Activated CD4-positive, alpha-beta memory T cell treated with anti-CD3 and anti-CD28 coated beads for 36 hours (primary cell): ENCODE measurements at regions not wholly inside any gene's neighbourhood (a gene's known extent, or its start where the extent isn't known, plus 50 kb on each side); places are given as distances from the start of the nearest gene placed in this dataset.
"Not testable (repeated sequence)": the region's sequence is repeated elsewhere in the genome, so short reads cannot be mapped to it uniquely, and the experiment has no call there.

Experiments used
- CTCF ChIA-PET: fragments of 350-600 bp; sonication (Branson Sonifier 250); formaldehyde crosslinking; loops from one replicate; lab custom pipeline; 2021; ENCODE audit warnings: antibody characterized with exemption, inconsistent platforms; lab: Charles Lee
- POLR2A ChIA-PET: fragments of 350-600 bp; sonication (Branson Sonifier 250); formaldehyde crosslinking; loops from one replicate; lab custom pipeline; 2021; ENCODE audit warnings: antibody characterized with exemption; lab: Charles Lee
- DNase-seq: peaks from one replicate; pipeline ENCODE4 v3.0.0-alpha.2; 2020
- H3K27ac Mint-ChIP-seq: one replicate; pipeline ENCODE4 v1.8.0; 2021; ENCODE audit warnings: mixed read lengths
- H3K27me3 Mint-ChIP-seq: one replicate; pipeline ENCODE4 v1.8.0; 2021; ENCODE audit warnings: mixed read lengths
- H3K36me3 Mint-ChIP-seq: one replicate; pipeline ENCODE4 v1.8.0; 2021; ENCODE audit warnings: mixed read lengths
- H3K4me1 Mint-ChIP-seq: one replicate; pipeline ENCODE4 v1.8.0; 2021; ENCODE audit warnings: low read depth, mixed read lengths
- H3K4me3 Mint-ChIP-seq: one replicate; pipeline ENCODE4 v1.8.0; 2021; ENCODE audit warnings: mild to moderate bottlenecking, mixed read lengths
- H3K9me3 Mint-ChIP-seq: one replicate; pipeline ENCODE4 v1.8.0; 2021; ENCODE audit warnings: mixed read lengths
- intact Hi-C: fragments of 100-400 bp; cut with micrococcal nuclease; formaldehyde crosslinking; loops from one replicate; pipeline ENCODE4 v1.15.1; 2023

DNA sequence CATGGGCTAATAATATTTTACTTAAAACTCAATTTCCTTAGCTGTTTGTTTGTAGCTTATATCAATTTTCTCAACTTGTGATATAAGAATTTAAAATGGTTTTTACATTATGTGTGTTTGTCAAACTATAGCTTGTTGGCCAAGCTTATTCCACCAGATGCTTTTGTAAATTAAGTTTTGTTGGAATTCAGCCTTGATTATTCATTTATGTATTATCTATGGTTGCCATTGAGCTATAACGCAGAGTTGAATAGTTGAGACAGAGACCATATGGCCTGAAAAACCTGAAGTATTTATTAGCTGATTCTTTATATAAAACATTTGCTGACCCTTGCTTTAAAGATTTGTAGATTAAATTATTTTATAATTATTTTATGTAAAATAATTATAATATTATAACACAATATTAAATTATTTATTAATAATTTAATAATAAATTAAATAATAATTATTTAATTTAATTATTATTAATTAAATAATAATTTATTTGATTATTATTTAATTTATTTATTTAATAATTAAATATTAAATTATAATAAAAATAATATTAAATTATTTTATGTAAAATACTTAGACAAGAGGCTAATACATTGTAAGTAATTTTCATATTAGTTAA lies 779.6 kb upstream of the NECTIN3 start:
- Mint-ChIP-seq H3K9me3 (peaks cover 26% of the 10 kb centered on the region), H3K36me3 (peaks cover 10% of the 10 kb centered on the region), H3K27ac (no peak overlapping the region), H3K27me3 (no peaks in the 10 kb centered on the region), H3K4me1 (no peaks in the 10 kb centered on the region), H3K4me3 (no peak overlapping the region)
- ChIA-PET POLR2A (no interaction called here), CTCF (no interaction called here)
- no peak for DNase-seq
- intact Hi-C loops: no loop called here

DNA sequence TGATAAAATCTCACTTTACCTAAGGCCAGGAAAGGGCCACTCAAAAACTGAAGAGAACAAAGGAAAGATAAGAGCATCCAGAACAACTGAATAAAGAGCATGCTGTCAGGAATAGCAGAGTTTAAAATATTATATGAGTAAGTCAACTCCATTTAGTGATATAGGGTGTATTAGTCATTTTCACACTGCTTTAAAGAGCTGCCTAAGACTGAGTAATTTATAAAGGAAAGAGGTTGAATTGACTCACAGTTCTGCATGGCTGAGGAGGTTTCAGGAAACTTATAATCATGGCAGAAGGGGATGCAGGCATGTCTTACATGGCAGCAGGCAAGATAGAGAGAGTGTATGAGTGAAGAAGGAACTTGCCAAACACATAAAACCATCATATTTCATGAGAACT lies 778.0 kb upstream of the NECTIN3 start:
- POLR2A ChIA-PET: no interaction called here
- intact Hi-C loops: no loop called here
- CTCF ChIA-PET: interaction anchor here (1.3 kb wide), 1 partner anchor 21 kb away, joined by 4 read pairs; no protein-coding TSS in a partner anchor
- H3K27me3 Mint-ChIP-seq: no peaks in the 10 kb centered on the region
- no peaks in the 10 kb centered on the region for H3K4me1 Mint-ChIP-seq
- H3K27ac Mint-ChIP-seq: no peak overlapping the region
- peaks cover 10% of the 10 kb centered on the region for H3K36me3 Mint-ChIP-seq
- DNase-seq: no peak
- H3K9me3 Mint-ChIP-seq: peaks cover 26% of the 10 kb centered on the region
- H3K4me3 Mint-ChIP-seq: no peak overlapping the region

DNA sequence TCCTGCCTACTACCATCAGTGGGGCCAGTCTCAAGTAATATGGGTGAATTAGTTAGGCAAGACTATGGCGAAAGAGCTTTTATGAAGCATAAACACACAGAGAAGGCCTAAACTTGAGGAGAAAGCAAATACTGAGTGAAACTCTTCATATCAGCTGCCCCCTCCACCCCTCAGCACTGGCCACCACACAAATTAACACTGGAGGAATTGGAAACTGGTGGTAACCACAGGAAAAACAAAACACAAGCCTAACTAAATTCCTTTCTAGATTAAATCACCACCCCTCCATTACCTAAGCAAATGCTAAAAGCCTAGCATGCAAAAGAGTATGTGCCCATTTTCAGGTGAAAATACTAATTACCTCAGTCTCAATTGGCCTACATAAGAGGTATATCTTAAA lies 774.7 kb upstream of the NECTIN3 start:
- H3K4me3 Mint-ChIP-seq: no peak overlapping the region
- intact Hi-C loops: no loop called here
- no peaks in the 10 kb centered on the region for H3K4me1 Mint-ChIP-seq
- CTCF ChIA-PET: interaction anchor here (1.5 kb wide), 1 partner anchor 17 kb away, joined by 5 read pairs; no protein-coding TSS in a partner anchor
- H3K27ac Mint-ChIP-seq: no peak overlapping the region
- H3K9me3 Mint-ChIP-seq: peaks cover 23% of the 10 kb centered on the region
- POLR2A ChIA-PET: no interaction called here
- no peaks in the 10 kb centered on the region for H3K27me3 Mint-ChIP-seq
- peaks cover 10% of the 10 kb centered on the region for H3K36me3 Mint-ChIP-seq
- DNase-seq: no peak

DNA sequence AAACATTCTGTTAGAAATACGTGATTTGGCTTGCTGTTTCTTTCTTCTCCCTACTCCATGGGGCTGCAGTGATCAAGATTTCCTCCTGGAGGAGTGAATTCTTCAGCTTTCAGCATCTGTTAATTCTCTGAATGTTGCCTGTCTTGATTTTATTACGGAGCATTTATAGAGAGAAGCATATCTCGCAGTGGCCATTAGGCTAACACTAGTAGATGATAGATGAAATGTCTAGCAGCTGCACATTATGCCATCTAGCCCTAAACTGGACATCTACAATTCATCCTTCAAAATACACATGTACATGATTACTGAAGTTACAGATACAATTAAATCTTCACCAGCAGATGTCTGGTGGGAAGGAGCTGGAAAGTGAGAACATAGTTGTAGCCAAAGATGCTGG lies 769.8 kb upstream of the NECTIN3 start:
- ChIA-PET CTCF (interaction anchor here (1.6 kb wide), 1 partner anchor 13 kb away, joined by 8 read pairs; no protein-coding TSS in a partner anchor), POLR2A (no interaction called here)
- DNase-seq: no peak
- Mint-ChIP-seq H3K4me3 (no peak overlapping the region), H3K27me3 (no peaks in the 10 kb centered on the region), H3K36me3 (no peaks in the 10 kb centered on the region), H3K4me1 (peaks cover 4% of the 10 kb centered on the region), H3K9me3 (no peaks in the 10 kb centered on the region), H3K27ac (no peak overlapping the region)
- intact Hi-C loops: no loop called here

DNA sequence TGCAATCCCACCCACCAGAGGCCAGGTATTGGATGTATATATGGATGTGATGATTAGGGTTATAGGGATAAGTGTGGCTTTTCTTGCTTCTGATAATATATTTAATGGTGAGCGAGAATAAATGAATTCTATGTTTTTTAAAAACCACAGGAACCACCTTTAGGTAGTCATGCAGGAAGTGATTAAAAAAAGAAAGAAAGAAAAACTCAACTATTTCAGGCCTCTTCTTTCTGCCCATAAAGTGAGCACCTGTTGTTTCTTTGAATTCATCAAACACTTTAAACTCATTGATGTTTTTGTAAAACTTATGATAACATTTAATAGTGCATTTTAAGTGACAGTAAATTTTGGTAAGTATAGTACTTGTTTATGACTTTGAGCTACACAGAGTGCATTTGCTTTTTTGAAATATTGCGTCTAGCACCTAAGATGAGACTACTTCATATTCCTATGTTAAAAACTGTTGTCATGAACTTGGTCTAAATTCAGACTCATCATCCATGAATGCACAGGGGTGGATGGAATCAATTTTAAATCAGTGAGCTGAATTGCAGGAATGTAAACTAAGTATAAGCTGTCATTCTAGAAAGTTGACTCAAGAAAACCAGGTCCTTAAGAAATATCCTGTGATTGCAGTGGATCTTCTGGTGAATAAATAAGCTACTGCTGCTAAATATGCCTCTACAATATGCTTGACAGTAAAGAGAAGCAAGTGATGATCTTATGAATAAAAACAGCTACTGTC lies 764.4 kb upstream of the NECTIN3 start:
- ChIA-PET POLR2A (no interaction called here), CTCF (no interaction called here)
- H3K4me3 Mint-ChIP-seq: no peak overlapping the region
- peaks cover 11% of the 10 kb centered on the region for H3K4me1 Mint-ChIP-seq
- no peak overlapping the region for H3K27ac Mint-ChIP-seq
- no peak for DNase-seq
- H3K27me3 Mint-ChIP-seq: no peaks in the 10 kb centered on the region
- intact Hi-C loops: no loop called here
- no peaks in the 10 kb centered on the region for H3K9me3 Mint-ChIP-seq
- H3K36me3 Mint-ChIP-seq: no peaks in the 10 kb centered on the region

DNA sequence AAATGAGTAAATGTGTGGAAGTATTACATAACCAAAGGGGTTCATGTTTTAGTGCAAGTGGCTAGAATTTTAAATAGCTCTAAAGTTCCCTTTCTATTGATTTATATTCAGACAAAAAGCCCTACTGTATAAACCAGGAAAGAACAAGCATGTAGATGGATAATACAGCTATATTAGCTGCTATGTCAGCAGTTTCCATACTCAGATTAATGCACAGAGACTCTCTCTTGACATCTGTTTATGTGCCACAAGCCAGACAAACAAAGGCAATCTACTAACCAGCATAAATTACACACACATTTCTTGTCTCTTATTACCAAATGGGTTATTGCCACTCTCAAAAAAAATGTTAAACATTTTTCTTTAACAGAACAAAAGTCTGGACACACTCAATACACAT lies 760.1 kb upstream of the NECTIN3 start:
- CTCF ChIA-PET: no interaction called here
- H3K9me3 Mint-ChIP-seq: no peaks in the 10 kb centered on the region
- no peak overlapping the region for H3K27ac Mint-ChIP-seq

DNA sequence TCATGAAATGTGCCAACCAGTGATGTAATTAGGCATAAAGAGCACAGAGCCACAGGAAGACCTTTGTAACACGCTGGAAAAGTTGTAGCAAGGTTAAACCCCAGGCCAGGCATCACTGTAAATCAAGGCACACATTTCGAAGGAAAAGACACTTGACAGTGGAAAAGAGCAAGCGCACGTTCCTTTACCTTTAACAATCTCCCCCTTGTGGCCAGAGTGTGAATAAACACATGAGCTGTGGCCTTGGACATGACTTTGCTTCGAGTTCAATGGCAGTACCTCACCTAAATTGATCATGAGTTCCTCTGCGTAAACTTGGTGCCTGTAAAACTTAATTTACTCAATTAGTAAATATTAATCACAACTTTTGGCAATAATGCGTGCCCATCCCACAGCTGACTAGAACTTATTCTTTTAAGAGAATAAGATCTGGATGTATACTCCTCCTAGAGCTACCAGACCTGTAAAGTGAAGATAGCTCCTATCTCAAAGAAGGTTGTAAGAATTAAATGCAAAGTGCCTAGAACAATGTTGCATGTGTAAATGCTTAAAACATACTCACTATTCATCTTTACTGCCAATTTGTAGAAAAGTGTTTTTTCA lies 757.0 kb upstream of the NECTIN3 start:
- Mint-ChIP-seq H3K9me3 (no peaks in the 10 kb centered on the region), H3K27me3 (no peaks in the 10 kb centered on the region), H3K4me1 (peaks cover 5% of the 10 kb centered on the region), H3K36me3 (no peaks in the 10 kb centered on the region), H3K4me3 (no peak overlapping the region), H3K27ac (no peak overlapping the region)
- ChIA-PET POLR2A (no interaction called here), CTCF (interaction anchor here (0.6 to 3.0 kb wide), 32 partner anchors 9 to 1291 kb away, joined by 3 to 26 read pairs (median 4); no protein-coding TSS in a partner anchor)
- intact Hi-C loops: loop anchor here (1.0 to 5.0 kb wide), 3 partner anchors 582 to 1224 kb away; partner anchors contain the start of gene NECTIN3
- DNase-seq: peak; percentile 53

More for the DNA sequence above, 760.1 kb upstream of the NECTIN3 start:
- H3K4me1 Mint-ChIP-seq: peaks cover 16% of the 10 kb centered on the region
- no peaks in the 10 kb centered on the region for H3K36me3 Mint-ChIP-seq
- POLR2A ChIA-PET: no interaction called here
- intact Hi-C loops: loop anchor here (5.0 kb wide), 1 partner anchor 761 kb away; the partner anchor contains the start of gene NECTIN3
- no peaks in the 10 kb centered on the region for H3K27me3 Mint-ChIP-seq
- no peak overlapping the region for H3K4me3 Mint-ChIP-seq
- no peak for DNase-seq

DNA sequence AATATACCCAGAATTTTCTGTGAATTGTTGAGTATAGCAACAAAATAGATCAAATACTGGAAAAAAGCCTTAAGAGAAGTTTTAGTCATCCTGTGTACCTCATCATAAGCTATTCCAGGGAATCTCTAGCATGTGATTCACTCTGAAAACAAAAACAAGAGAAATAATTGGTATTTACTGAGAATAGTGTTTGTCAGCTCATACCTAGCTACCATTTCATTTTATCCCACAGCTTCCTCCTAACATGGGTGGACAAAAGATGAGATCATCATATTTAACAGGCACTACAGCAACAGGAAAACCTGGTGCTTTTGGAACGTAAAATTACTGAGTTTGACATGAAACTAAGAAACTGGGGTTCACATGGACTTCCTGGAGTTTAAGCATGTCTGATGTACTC lies 753.5 kb upstream of the NECTIN3 start:
- Mint-ChIP-seq H3K27ac (no peak overlapping the region), H3K4me1 (peaks cover 5% of the 10 kb centered on the region), H3K36me3 (no peaks in the 10 kb centered on the region), H3K4me3 (no peak overlapping the region), H3K27me3 (peaks cover 4% of the 10 kb centered on the region), H3K9me3 (no peaks in the 10 kb centered on the region)
- ChIA-PET CTCF (no interaction called here), POLR2A (no interaction called here)
- DNase-seq: no peak
- intact Hi-C loops: no loop called here

DNA sequence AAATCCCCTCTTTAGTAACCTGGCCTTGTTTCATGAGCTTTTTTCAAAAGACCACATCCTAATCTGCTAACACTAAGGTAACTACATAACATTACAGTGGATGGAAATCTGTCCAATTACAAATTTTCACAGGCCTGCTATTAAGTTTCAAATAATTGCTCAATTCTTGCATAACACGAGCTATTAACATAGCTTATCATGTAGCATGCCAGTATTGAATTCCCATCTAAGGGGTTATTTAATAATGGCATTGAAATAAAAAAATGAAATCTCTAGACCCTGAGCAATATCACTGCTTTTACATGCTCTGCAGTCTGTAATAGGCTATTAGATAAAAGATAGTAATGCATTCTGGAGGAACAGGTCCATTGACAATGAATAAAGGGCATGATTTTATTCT lies 748.3 kb upstream of the NECTIN3 start:
- Mint-ChIP-seq H3K4me1 (no peaks in the 10 kb centered on the region), H3K27me3 (peaks cover 4% of the 10 kb centered on the region), H3K4me3 (no peak overlapping the region), H3K9me3 (no peaks in the 10 kb centered on the region), H3K27ac (no peak overlapping the region), H3K36me3 (no peaks in the 10 kb centered on the region)
- ChIA-PET POLR2A (no interaction called here), CTCF (interaction anchor here (5.1 kb wide), 1 partner anchor 8 kb away, joined by 26 read pairs; no protein-coding TSS in a partner anchor)
- no peak for DNase-seq
- intact Hi-C loops: no loop called here

DNA sequence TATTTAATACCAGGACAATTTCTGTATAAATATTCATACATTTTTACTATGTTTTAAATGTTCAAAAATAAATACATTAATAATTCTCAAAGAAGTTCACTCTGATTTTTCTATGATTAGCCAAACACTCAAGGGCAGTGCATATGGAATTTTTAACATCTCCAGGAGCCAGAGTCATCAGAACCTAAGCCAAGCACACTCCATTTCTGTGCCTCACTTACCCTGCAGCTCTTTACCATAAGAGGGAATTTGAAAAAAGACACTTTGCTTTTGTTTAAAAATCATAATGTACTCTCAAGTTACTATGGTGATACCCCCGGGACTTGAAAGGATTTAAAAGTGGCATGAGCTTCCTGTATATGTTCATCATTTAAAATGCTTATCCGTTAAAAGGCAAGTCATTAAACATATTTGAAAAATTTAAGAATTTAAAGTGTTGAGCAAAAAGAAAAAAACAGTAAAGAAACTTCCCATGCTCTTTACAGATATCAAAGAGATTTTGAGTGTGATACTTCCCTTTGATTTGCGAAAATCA lies 747.4 kb upstream of the NECTIN3 start:
- Mint-ChIP-seq H3K27ac (no peak overlapping the region), H3K4me3 (no peak overlapping the region), H3K36me3 (no peaks in the 10 kb centered on the region), H3K27me3 (peaks cover 4% of the 10 kb centered on the region), H3K4me1 (no peaks in the 10 kb centered on the region), H3K9me3 (no peaks in the 10 kb centered on the region)
- CTCF ChIA-PET: interaction anchor here (5.1 kb wide), 1 partner anchor 9 kb away, joined by 26 read pairs; no protein-coding TSS in a partner anchor
- no peak for DNase-seq
- POLR2A ChIA-PET: no interaction called here
- intact Hi-C loops: no loop called here

DNA sequence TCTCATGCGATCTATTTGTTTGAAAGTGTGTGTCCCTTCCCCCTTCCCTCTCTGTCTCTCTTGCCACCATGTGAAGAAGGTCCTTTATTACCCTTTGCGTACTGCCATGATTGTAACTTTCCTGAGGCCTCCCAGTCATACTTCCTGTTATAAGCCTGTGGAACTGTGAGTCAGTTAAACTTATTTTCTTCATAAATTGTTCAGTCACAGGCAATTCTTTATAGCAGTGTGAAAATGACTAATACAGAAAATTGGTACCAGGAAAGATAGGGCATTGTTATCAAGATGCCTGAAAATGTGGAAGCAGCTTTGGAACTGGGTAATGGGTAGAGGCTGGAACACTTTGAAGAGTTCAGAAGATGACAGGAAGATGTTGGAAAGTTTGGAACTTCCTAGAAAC lies 743.7 kb upstream of the NECTIN3 start:
- Mint-ChIP-seq H3K36me3 (no peaks in the 10 kb centered on the region), H3K4me1 (no peaks in the 10 kb centered on the region), H3K9me3 (no peaks in the 10 kb centered on the region), H3K27me3 (peaks cover 2% of the 10 kb centered on the region), H3K27ac (no peak overlapping the region), H3K4me3 (no peak overlapping the region)
- CTCF ChIA-PET: interaction anchor here (1.2 to 5.1 kb wide), 2 partner anchors 13 kb away, joined by 4 to 26 read pairs; no protein-coding TSS in a partner anchor
- no peak for DNase-seq
- intact Hi-C loops: no loop called here
- POLR2A ChIA-PET: no interaction called here

DNA sequence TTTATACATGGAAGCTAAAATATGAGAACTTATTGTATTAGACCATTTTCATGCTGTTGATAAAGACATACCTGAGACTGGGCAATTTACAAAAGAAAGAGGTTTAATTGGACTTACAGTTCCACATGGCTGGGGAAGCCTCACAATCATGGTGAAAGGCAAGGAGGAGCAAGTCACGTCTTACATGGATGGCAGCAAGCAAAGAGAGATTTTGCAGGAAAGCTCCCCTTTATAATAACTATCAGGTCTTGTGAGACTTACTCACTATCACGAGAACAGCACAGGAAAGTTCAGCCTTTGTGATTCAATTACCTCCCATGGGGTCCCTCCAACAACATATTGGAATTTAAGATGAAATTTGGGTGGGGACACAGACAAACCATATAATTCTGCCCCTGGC lies 740.1 kb upstream of the NECTIN3 start:
- H3K4me3 Mint-ChIP-seq, DNase-seq, H3K27ac Mint-ChIP-seq, H3K36me3 Mint-ChIP-seq, H3K9me3 Mint-ChIP-seq, intact Hi-C loops, H3K27me3 Mint-ChIP-seq, H3K4me1 Mint-ChIP-seq, POLR2A ChIA-PET: not testable (repeated sequence)
- CTCF ChIA-PET: interaction anchor here (0.6 kb wide), 1 partner anchor 17 kb away, joined by 4 read pairs; no protein-coding TSS in a partner anchor
